Ecto neural progenitor cell (in vitro differentiated cells): ENCODE measurements at regions not wholly inside any gene's neighbourhood (a gene's known extent, or its start where the extent isn't known, plus 50 kb on each side); places are given as distances from the start of the nearest gene placed in this dataset.
A peak's percentile ranks its signal among the peaks of the same experiment; 100 is the strongest.

ENCODE experiments used
- DNase-seq: peaks from one replicate; pipeline ENCODE4 v3.0.0-alpha.2; 2018; ENCODE audit warnings: low spot score

GRCh38 chr16:49216593-49216992 is 65.0 kb downstream of the CBLN1 start:
- no peak for DNase-seq

GRCh38 chr16:49213594-49213993 is 68.0 kb downstream of the CBLN1 start:
- DNase-seq: peak; percentile 54

GRCh38 chr16:49204191-49204590 is 77.4 kb downstream of the CBLN1 start:
- DNase-seq: no peak

- no peak for DNase-seq
These were observed 78.3 kb downstream of the CBLN1 start for GRCh38 chr16:49203361-49203760.

GRCh38 chr16:49201118-49201517 is 80.5 kb downstream of the CBLN1 start:
- no peak for DNase-seq

- no peak for DNase-seq
These were observed 81.3 kb downstream of the CBLN1 start for GRCh38 chr16:49200223-49200820.

GRCh38 chr16:49195237-49195548 is 86.4 kb downstream of the CBLN1 start:
- no peak for DNase-seq

GRCh38 chr16:49194537-49195236 is 87.0 kb downstream of the CBLN1 start:
- DNase-seq: no peak

GRCh38 chr16:49193596-49193995 is 88.0 kb downstream of the CBLN1 start:
- no peak for DNase-seq

GRCh38 chr16:49189286-49189685 is 92.4 kb downstream of the CBLN1 start:
- DNase-seq: no peak

- peak; percentile 61 for DNase-seq
These were observed 97.7 kb downstream of the CBLN1 start for GRCh38 chr16:49183911-49184310.

- DNase-seq: no peak
These were observed 99.7 kb downstream of the CBLN1 start for GRCh38 chr16:49181791-49182518.

- DNase-seq: no peak
These were observed 101.8 kb downstream of the CBLN1 start for GRCh38 chr16:49179714-49180330.

- no peak for DNase-seq
These were observed 113.5 kb downstream of the CBLN1 start for GRCh38 chr16:49168126-49168525.

GRCh38 chr16:49165025-49165424 is 116.6 kb downstream of the CBLN1 start:
- no peak for DNase-seq

GRCh38 chr16:49161191-49161590 is 120.4 kb downstream of the CBLN1 start:
- no peak for DNase-seq

GRCh38 chr16:49158029-49158642 is 123.5 kb downstream of the CBLN1 start:
- peak; percentile 73 for DNase-seq

GRCh38 chr16:49150341-49150740 is 131.3 kb downstream of the CBLN1 start:
- no peak for DNase-seq

GRCh38 chr16:49148410-49148809 is 133.2 kb downstream of the CBLN1 start:
- DNase-seq: no peak

- no peak for DNase-seq
These were observed 141.0 kb downstream of the CBLN1 start for GRCh38 chr16:49140618-49141017.

- no peak for DNase-seq
These were observed 151.2 kb downstream of the CBLN1 start for GRCh38 chr16:49130397-49130796.

GRCh38 chr16:49129935-49130334 is 151.7 kb downstream of the CBLN1 start:
- no peak for DNase-seq

GRCh38 chr16:49128740-49129139 is 152.9 kb downstream of the CBLN1 start:
- no peak for DNase-seq
